GM23248 (cell line): ENCODE measurements at regions not wholly inside any gene's neighbourhood (a gene's known extent, or its start where the extent isn't known, plus 50 kb on each side); places are given as distances from the start of the nearest gene placed in this dataset.

Experiments
- DNase-seq: peaks from one replicate; pipeline ENCODE4 v3.0.0-alpha.2; 2015
- H2AFZ ChIP-seq: fragments of 200-600 bp; sonication (generic); 2 replicates; pipeline ENCODE4 v1.6.1; 2016; ENCODE audit warnings: antibody characterized with exemption
- H3F3A ChIP-seq: fragments of 200-600 bp; sonication (generic); 2 replicates; pipeline ENCODE4 v1.6.1; 2016; ENCODE audit warnings: mild to moderate bottlenecking, antibody characterized with exemption, mixed run types; ENCODE audit not compliant: insufficient read depth
- H3K27ac ChIP-seq: fragments of 200-600 bp; sonication (generic); 2 replicates; pipeline ENCODE4 v1.5.1; 2016; ENCODE audit warnings: mild to moderate bottlenecking
- H3K27me3 ChIP-seq: fragments of 200-600 bp; sonication (generic); replicated peaks from 2 replicates; pipeline ENCODE4 v1.6.1; 2016; ENCODE audit warnings: mild to moderate bottlenecking; ENCODE audit not compliant: insufficient read depth
- H3K36me3 ChIP-seq: fragments of 200-600 bp; sonication (generic); 2 replicates; pipeline ENCODE4 v1.6.1; 2016; ENCODE audit warnings: low read depth, mild to moderate bottlenecking
- H3K4me1 ChIP-seq: fragments of 200-600 bp; sonication (generic); 2 replicates; pipeline ENCODE4 v1.6.1; 2016; ENCODE audit warnings: mild to moderate bottlenecking; ENCODE audit not compliant: insufficient read depth
- H3K4me2 ChIP-seq: fragments of 200-600 bp; sonication (generic); one replicate; pipeline ENCODE4 v1.6.1; 2016; ENCODE audit warnings: mild to moderate bottlenecking; ENCODE audit not compliant: unreplicated experiment
- H3K4me3 ChIP-seq: fragments of 200-600 bp; sonication (generic); 2 replicates; pipeline ENCODE4 v1.5.1; 2016; ENCODE audit warnings: mild to moderate bottlenecking
- H3K79me2 ChIP-seq: fragments of 200-600 bp; sonication (generic); 2 replicates; pipeline ENCODE4 v1.6.1; 2016; ENCODE audit warnings: mild to moderate bottlenecking; ENCODE audit not compliant: insufficient read depth
- H3K9ac ChIP-seq: fragments of 200-600 bp; sonication (generic); 2 replicates; pipeline ENCODE4 v1.6.1; 2016; ENCODE audit warnings: mild to moderate bottlenecking
- H3K9me2 ChIP-seq: fragments of 200-600 bp; sonication (generic); 2 replicates; pipeline ENCODE4 v1.6.1; 2016; ENCODE audit warnings: mixed run types, mild to moderate bottlenecking, moderate library complexity; ENCODE audit not compliant: insufficient read depth
- H3K9me3 ChIP-seq: fragments of 200-600 bp; sonication (generic); one replicate; pipeline ENCODE4 v1.6.1; 2017; ENCODE audit warnings: low read depth
- H4K20me1 ChIP-seq: fragments of 200-600 bp; sonication (generic); 2 replicates; pipeline ENCODE4 v1.6.0; 2016; ENCODE audit not compliant: insufficient read depth
- EZH2 ChIP-seq: fragments of 200-600 bp; sonication (generic); IDR thresholded peaks from 2 replicates; pipeline ENCODE4 v1.6.1; 2018; ENCODE audit warnings: antibody characterized with exemption, mild to moderate bottlenecking; ENCODE audit not compliant: insufficient read depth, poor library complexity, severe bottlenecking
- EZH2phosphoT487 ChIP-seq: fragments of 200-600 bp; sonication (generic); IDR thresholded peaks from 2 replicates; pipeline ENCODE4 v1.6.1; 2018; ENCODE audit warnings: antibody characterized with exemption, moderate library complexity, mild to moderate bottlenecking, low read depth; ENCODE audit not compliant: insufficient read depth
- WGBS, 2 experiments: methylation state at CpG; one replicate each; pipeline ENCODE4 v1.1.6; 2015 to 2017; ENCODE audit warnings: low lambda C conversion rate in 2 of 2, low coverage in 1 of 2; ENCODE audit errors: missing lambda C conversion rate in 2 of 2; 5-methylcytosine and 5-hydroxymethylcytosine counted together
- in situ Hi-C: fragments of 300-500 bp; cut with MboI; formaldehyde crosslinking; loops from 2 replicates; pipeline ENCODE4 v1.15.0; 2020

DNA sequence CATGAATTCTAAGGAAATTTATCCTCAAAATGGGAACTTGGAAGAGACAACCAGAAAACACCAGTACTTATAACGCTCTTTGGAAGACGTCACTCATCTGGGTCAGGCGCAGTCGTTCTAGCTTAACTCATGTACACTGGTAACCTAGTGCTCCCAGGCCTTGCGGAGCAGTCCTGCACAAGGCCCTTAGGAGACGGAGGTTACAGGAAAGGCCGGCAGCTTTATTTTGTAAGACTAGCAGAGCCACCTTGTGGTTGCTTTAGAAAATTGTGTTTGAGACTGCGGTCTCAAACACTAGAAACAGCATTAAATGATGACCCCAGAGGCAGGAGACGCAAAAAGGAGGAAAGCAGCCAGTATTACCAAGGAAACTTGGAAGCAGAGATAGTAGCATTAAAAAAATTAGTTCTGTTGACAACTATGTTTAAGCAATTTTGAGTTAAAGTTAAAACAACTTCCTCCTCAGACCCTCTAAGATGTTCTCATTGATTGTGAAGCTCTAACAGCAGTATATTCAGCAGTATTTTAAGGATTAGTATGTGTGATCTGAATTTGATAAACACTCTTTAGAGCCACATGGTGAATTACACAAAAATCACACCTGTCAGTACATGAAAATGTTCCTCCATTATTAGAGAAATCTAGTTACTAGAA is 141.9 kb upstream of the C2CD4B start:
- Histone ChIP-seq H3K9me2 (no peaks in the 10 kb centered on the region), H3K9me3 (peaks cover 2% of the 10 kb centered on the region), H3K4me1 (peaks cover 11% of the 10 kb centered on the region), H3K4me2 (peak overlapping the region; percentile 77), H3K9ac (peak overlapping the region; percentile 26; the same call in 1 of the 2 replicates), H3F3A (peaks cover 13% of the 10 kb centered on the region), H3K36me3 (no peaks in the 10 kb centered on the region), H3K27me3 (no peaks in the 10 kb centered on the region), H2AFZ (peak overlapping the region; percentile 82), H3K79me2 (no peaks in the 10 kb centered on the region), H3K27ac (peak overlapping the region; percentile 35), H3K4me3 (no peak overlapping the region), H4K20me1 (no peaks in the 10 kb centered on the region)
- DNase-seq: peak; percentile 87
- TF ChIP-seq EZH2phosphoT487 (no peak), EZH2 (no peak)
- in situ Hi-C loops: no loop called here
- 19 to 27% methylated on average over 9 of the region's 9 CpGs for WGBS, 2 experiments

DNA sequence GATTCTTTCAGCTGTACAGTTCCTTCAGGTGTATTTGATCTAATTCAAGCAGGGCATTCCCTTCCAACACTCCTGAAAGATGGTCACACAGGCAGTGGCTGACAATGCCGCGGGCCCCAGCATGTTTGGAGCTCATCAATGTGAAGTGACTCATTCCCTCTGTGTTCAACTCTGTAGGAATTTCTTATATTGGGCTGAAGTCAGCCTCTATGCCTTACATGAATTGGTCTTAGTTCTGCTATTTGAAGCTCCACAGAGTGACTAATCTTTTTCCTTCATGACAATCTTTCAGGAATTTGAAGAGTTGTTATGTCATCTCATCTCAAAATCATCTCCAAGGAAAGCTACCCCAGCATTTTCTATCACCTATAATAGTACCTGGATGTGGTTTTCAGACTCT is 142.5 kb upstream of the C2CD4B start:
- H3K4me3 ChIP-seq: no peak overlapping the region
- no peaks in the 10 kb centered on the region for H3K79me2 ChIP-seq
- H3K27me3 ChIP-seq: no peaks in the 10 kb centered on the region
- H3K36me3 ChIP-seq: no peaks in the 10 kb centered on the region
- no peak overlapping the region for H3K9ac ChIP-seq
- H2AFZ ChIP-seq: peak overlapping the region; percentile 82
- no peaks in the 10 kb centered on the region for H4K20me1 ChIP-seq
- peaks cover 11% of the 10 kb centered on the region for H3K4me1 ChIP-seq
- peak overlapping the region; percentile 35 for H3K27ac ChIP-seq
- in situ Hi-C loops: no loop called here
- peaks cover 13% of the 10 kb centered on the region for H3F3A ChIP-seq
- TF ChIP-seq EZH2phosphoT487 (no peak), EZH2 (no peak)
- WGBS, 2 experiments: 0% methylated on average over 2 of the region's 2 CpGs
- peak overlapping the region; percentile 77 for H3K4me2 ChIP-seq
- peak; percentile 92 for DNase-seq
- H3K9me3 ChIP-seq: peaks cover 5% of the 10 kb centered on the region
- H3K9me2 ChIP-seq: no peaks in the 10 kb centered on the region

DNA sequence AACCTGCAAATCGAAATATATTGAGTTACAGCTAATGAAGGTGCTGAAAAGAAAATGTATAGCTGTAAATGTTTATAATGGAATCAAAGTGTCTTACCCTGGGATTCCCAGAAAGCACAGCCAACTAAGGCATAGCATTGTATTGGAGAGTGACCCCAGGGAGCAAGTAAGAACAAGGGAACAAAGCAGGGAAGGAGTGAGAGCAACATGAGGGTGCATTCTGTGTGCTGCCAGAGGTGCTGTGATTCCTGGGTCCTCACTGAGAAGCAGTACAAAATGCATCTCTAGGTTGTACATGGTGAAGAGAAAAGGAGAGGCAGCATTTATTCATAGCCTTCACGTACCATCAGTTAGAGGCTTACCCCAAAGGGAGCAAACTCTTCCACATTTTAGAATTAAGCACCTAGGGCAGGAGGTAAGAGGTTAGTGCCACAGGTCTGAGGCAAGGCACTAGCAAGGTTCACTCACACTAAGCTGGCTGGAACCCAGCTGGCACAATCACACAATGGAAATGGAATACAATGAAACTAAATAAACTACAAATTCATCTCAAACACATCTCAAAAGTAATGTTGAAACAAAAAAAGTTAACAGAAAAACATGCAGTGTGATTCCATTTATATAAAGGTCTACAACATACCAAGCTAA is 151.5 kb upstream of the C2CD4B start:
- no peak for TF ChIP-seq EZH2phosphoT487
- no peak for TF ChIP-seq EZH2
- H3K36me3 ChIP-seq: no peaks in the 10 kb centered on the region
- no peaks in the 10 kb centered on the region for H4K20me1 ChIP-seq
- H3K9me3 ChIP-seq: peaks cover 5% of the 10 kb centered on the region
- no peak overlapping the region for H3K4me2 ChIP-seq
- DNase-seq: no peak
- H2AFZ ChIP-seq: no peak overlapping the region
- H3K79me2 ChIP-seq: no peaks in the 10 kb centered on the region
- no peaks in the 10 kb centered on the region for H3K9me2 ChIP-seq
- no peak overlapping the region for H3K4me3 ChIP-seq
- H3K4me1 ChIP-seq: no peaks in the 10 kb centered on the region
- H3F3A ChIP-seq: no peaks in the 10 kb centered on the region
- in situ Hi-C loops: no loop called here
- WGBS, 2 experiments: 56 to 68% methylated on average over 2 of the region's 2 CpGs
- H3K27me3 ChIP-seq: no peaks in the 10 kb centered on the region; the same call in 1 of the 2 replicates
- no peak overlapping the region for H3K9ac ChIP-seq
- H3K27ac ChIP-seq: no peak overlapping the region

DNA sequence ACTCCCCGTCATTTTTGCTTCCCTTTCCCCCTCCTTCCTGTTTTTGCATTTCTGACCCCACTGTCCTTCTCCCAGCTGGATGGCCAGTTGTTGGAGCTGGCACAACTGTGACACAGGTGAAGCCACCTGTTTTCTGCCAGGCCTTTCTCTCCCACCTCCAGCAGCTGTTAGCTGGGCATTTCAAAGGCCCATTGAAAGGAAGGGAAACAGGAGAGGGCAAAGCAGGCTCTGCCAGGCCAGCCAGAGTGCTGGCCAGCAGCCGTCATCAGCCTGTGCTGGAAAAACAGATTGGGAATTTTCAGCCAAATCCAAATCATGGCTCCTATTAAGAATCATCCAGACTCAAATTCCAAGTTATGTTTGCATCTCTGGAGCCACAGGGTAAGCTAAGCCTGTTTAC is 155.2 kb upstream of the C2CD4B start:
- no peak for DNase-seq
- Histone ChIP-seq H3K36me3 (no peaks in the 10 kb centered on the region), H3K9me3 (no peaks in the 10 kb centered on the region), H4K20me1 (no peaks in the 10 kb centered on the region), H3F3A (no peaks in the 10 kb centered on the region), H3K9me2 (no peaks in the 10 kb centered on the region), H3K4me3 (no peak overlapping the region), H3K27me3 (no peaks in the 10 kb centered on the region; the same call in 1 of the 2 replicates), H3K9ac (no peak overlapping the region), H3K27ac (no peak overlapping the region), H3K4me1 (no peaks in the 10 kb centered on the region), H3K4me2 (no peak overlapping the region), H2AFZ (no peak overlapping the region), H3K79me2 (no peaks in the 10 kb centered on the region)
- no peak for TF ChIP-seq EZH2
- TF ChIP-seq EZH2phosphoT487: no peak
- WGBS, 2 experiments: 58 to 65% methylated on average over 2 of the region's 2 CpGs
- in situ Hi-C loops: no loop called here
